Caco-2 (cell line): ENCODE measurements at regions not wholly inside any gene's neighbourhood (a gene's known extent, or its start where the extent isn't known, plus 50 kb on each side); places are given as distances from the start of the nearest gene placed in this dataset.

Experiments used
- BruUV-seq: library from RNA; stranded (reverse); fragments of 400-500 nt; replicated peaks from 2 replicates; lab custom pipeline; 2021; lab: Mats Ljungman, UMichigan
- CTCF ChIA-PET: fragments of 300-600 bp; sonication (Branson Sonifier 250); formaldehyde crosslinking; loops from one replicate; lab custom pipeline; 2022; ENCODE audit warnings: antibody characterized with exemption; lab: Charles Lee
- POLR2A ChIA-PET: fragments of 300-600 bp; sonication (Branson Sonifier 250); formaldehyde crosslinking; loops from one replicate; lab custom pipeline; 2022; ENCODE audit warnings: antibody characterized with exemption; lab: Charles Lee
- DNase-seq, 2 experiments: peaks; one replicate each; pipeline versions ENCODE4 v3.0.0 to v3.0.0-alpha.2; 2020 to 2022
- H3K27me3 ChIP-seq: replicated peaks from 2 replicates; pipeline ENCODE4 v1.6.0; 2011; ENCODE audit warnings: low read length; ENCODE audit not compliant: control insufficient read depth, insufficient read depth
- H3K36me3 ChIP-seq: 2 replicates; pipeline ENCODE4 v1.5.1; 2011; ENCODE audit warnings: low read length; ENCODE audit not compliant: control insufficient read depth, insufficient read depth
- H3K4me1 ChIP-seq: fragments of 250-450 bp; sonication (Bioruptor Pico); 2 replicates; pipeline ENCODE4 v1.5.1; 2020; ENCODE audit warnings: mild to moderate bottlenecking
- H3K4me3 ChIP-seq: 2 replicates; pipeline ENCODE4 v1.5.1; 2011; ENCODE audit warnings: low read depth, mild to moderate bottlenecking, control low read depth, low read length
- H3K9me3 ChIP-seq: fragments of 250-450 bp; sonication (Bioruptor Pico); 2 replicates; pipeline ENCODE4 v1.5.1; 2020; ENCODE audit warnings: mild to moderate bottlenecking, moderate library complexity
- H3K27ac Mint-ChIP-seq: one replicate; pipeline ENCODE4 v1.8.0; 2022; ENCODE audit warnings: mixed read lengths; ENCODE audit not compliant: unreplicated experiment
- H3K27me3 Mint-ChIP-seq: one replicate; pipeline ENCODE4 v1.8.0; 2022; ENCODE audit warnings: mixed read lengths; ENCODE audit not compliant: insufficient read depth, unreplicated experiment
- H3K36me3 Mint-ChIP-seq: one replicate; pipeline ENCODE4 v1.8.0; 2022; ENCODE audit warnings: mild to moderate bottlenecking, mixed read lengths; ENCODE audit not compliant: insufficient read depth, unreplicated experiment
- H3K4me1 Mint-ChIP-seq: one replicate; pipeline ENCODE4 v1.8.0; 2022; ENCODE audit warnings: low read depth, mixed read lengths; ENCODE audit not compliant: unreplicated experiment
- H3K4me3 Mint-ChIP-seq: one replicate; pipeline ENCODE4 v1.8.0; 2022; ENCODE audit warnings: mild to moderate bottlenecking, moderate library complexity, mixed read lengths; ENCODE audit not compliant: unreplicated experiment
- H3K9me3 Mint-ChIP-seq: one replicate; pipeline ENCODE4 v1.8.0; 2022; ENCODE audit warnings: mixed read lengths; ENCODE audit not compliant: unreplicated experiment
- CTCF ChIP-seq, 2 experiments: fragments of 200-600 bp in 1 of 2; IDR thresholded peaks; 1 replicate in 1 of 2; 2 replicates in 1 of 2; pipeline versions ENCODE4 v1.5.1 to v1.8.0; 2011 to 2022; ENCODE audit warnings: antibody characterized with exemption in 1 of 2, control low read depth in 1 of 2, inconsistent platforms in 1 of 2, low read depth in 1 of 2, low read length in 1 of 2, mild to moderate bottlenecking in 1 of 2, moderate library complexity in 1 of 2; ENCODE audit not compliant: insufficient read depth in 1 of 2, severe bottlenecking in 1 of 2, unreplicated experiment in 1 of 2
- intact Hi-C: fragments of 100-400 bp; cut with micrococcal nuclease; formaldehyde crosslinking; loops from one replicate; pipeline ENCODE4 v1.10.0; 2022; ENCODE audit not compliant: unreplicated experiment

GRCh38 chr16:13426736-13427135 is 493.2 kb upstream of the ERCC4 start:
- H3K4me1 ChIP-seq: no peaks in the 10 kb centered on the region
- TF ChIP-seq CTCF (IDR thresholded peaks at IDR 0.05; ENCODE audit: insufficient read depth in 1 of 2, low read depth in 1 of 2, low read length in 1 of 2, severe bottlenecking in 1 of 2, unreplicated experiment in 1 of 2): no peak
- Mint-ChIP-seq H3K9me3 (no peaks in the 10 kb centered on the region), H3K4me3 (no peak overlapping the region), H3K4me1 (no peaks in the 10 kb centered on the region), H3K36me3 (no peaks in the 10 kb centered on the region), H3K27me3 (no peaks in the 10 kb centered on the region), H3K27ac (no peak overlapping the region)
- POLR2A ChIA-PET: no interaction called here
- no peaks in the 10 kb centered on the region for H3K36me3 ChIP-seq
- H3K9me3 ChIP-seq: no peaks in the 10 kb centered on the region
- intact Hi-C loops: no loop called here
- H3K4me3 ChIP-seq: no peak overlapping the region
- BruUV-seq: no TSS peak
- DNase-seq: no peak
- CTCF ChIA-PET: no interaction called here
- H3K27me3 ChIP-seq: no peaks in the 10 kb centered on the region

DNA sequence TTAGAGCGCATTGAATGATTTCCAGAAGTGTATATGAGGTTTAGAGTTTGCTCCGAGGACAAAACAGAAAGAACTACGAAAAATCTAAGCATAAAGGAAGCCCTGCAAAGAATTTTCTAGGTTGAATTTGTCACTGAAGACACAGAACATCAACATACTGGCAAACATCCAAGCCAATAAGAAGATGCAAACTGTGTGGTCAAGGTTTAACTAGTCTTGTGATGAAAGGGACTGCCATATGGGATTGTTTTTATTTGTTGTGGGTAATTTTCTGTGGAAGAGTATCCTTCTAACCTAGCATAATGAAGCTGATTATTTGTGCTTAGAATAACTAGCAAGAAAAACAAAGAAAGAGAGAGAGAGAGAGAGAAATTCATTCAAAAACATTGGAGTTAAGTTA is 492.0 kb upstream of the ERCC4 start:
- Mint-ChIP-seq H3K36me3 (no peaks in the 10 kb centered on the region), H3K27ac (no peak overlapping the region), H3K4me1 (no peaks in the 10 kb centered on the region), H3K4me3 (no peak overlapping the region), H3K27me3 (no peaks in the 10 kb centered on the region), H3K9me3 (no peaks in the 10 kb centered on the region)
- H3K4me1 ChIP-seq: no peaks in the 10 kb centered on the region
- no peaks in the 10 kb centered on the region for H3K27me3 ChIP-seq
- no TSS peak for BruUV-seq
- H3K36me3 ChIP-seq: no peaks in the 10 kb centered on the region
- TF ChIP-seq CTCF (IDR thresholded peaks at IDR 0.05; ENCODE audit: insufficient read depth in 1 of 2, low read depth in 1 of 2, low read length in 1 of 2, severe bottlenecking in 1 of 2, unreplicated experiment in 1 of 2): no peak
- no peaks in the 10 kb centered on the region for H3K9me3 ChIP-seq
- ChIA-PET POLR2A (no interaction called here), CTCF (no interaction called here)
- intact Hi-C loops: no loop called here
- DNase-seq: no peak
- H3K4me3 ChIP-seq: no peak overlapping the region

GRCh38 chr16:13429416-13429815 is 490.5 kb upstream of the ERCC4 start:
- Mint-ChIP-seq H3K4me1 (no peaks in the 10 kb centered on the region), H3K36me3 (no peaks in the 10 kb centered on the region), H3K27ac (no peak overlapping the region), H3K27me3 (no peaks in the 10 kb centered on the region), H3K4me3 (no peak overlapping the region), H3K9me3 (no peaks in the 10 kb centered on the region)
- H3K36me3 ChIP-seq: no peaks in the 10 kb centered on the region
- no peak for TF ChIP-seq CTCF (IDR thresholded peaks at IDR 0.05; ENCODE audit: insufficient read depth in 1 of 2, low read depth in 1 of 2, low read length in 1 of 2, severe bottlenecking in 1 of 2, unreplicated experiment in 1 of 2)
- intact Hi-C loops: no loop called here
- no peaks in the 10 kb centered on the region for H3K9me3 ChIP-seq
- no TSS peak for BruUV-seq
- no peaks in the 10 kb centered on the region for H3K4me1 ChIP-seq
- no peak for DNase-seq
- ChIA-PET CTCF (no interaction called here), POLR2A (no interaction called here)
- no peak overlapping the region for H3K4me3 ChIP-seq
- H3K27me3 ChIP-seq: no peaks in the 10 kb centered on the region
